ENCODE measurements at regions not wholly inside any gene's neighbourhood (a gene's known extent, or its start where the extent isn't known, plus 50 kb on each side); places are given as distances from the start of the nearest gene placed in this dataset.
"Not testable (repeated sequence)": the region's sequence is repeated elsewhere in the genome, so short reads cannot be mapped to it uniquely, and the experiment has no call there.

- CTCF ChIA-PET, result no interaction called here
- POLR2A ChIA-PET (ENCODE audit: low non-redundant PET), result no interaction called here
- no peak for DNase-seq (ENCODE audit: low spot score)
- no peak for TF ChIP-seq CTCF (conservative IDR thresholded peaks at IDR 0.05; ENCODE audit: low read depth)
- no peak overlapping the region for H3K27ac ChIP-seq
These were observed 496.3 kb downstream of the TFAP2B start for GRCh38 chr6:51314965-51315364.

GRCh38 chr6:51318674-51319073 is 500.0 kb downstream of the TFAP2B start:
- ChIA-PET CTCF (no interaction called here), POLR2A (ENCODE audit: low non-redundant PET) (no interaction called here)
- H3K27ac ChIP-seq, result no peak overlapping the region
- TF ChIP-seq CTCF (conservative IDR thresholded peaks at IDR 0.05; ENCODE audit: low read depth), result no peak
- DNase-seq (ENCODE audit: low spot score), result no peak

GRCh38 chr6:51321477-51321876 is 502.8 kb downstream of the TFAP2B start:
- H3K27ac ChIP-seq; POLR2A ChIA-PET (ENCODE audit: low non-redundant PET); DNase-seq (ENCODE audit: low spot score); CTCF ChIA-PET: not testable (repeated sequence)

- H3K27ac ChIP-seq, result no peak overlapping the region
- no peak for DNase-seq (ENCODE audit: low spot score)
- ChIA-PET CTCF (interaction anchor here (0.6 to 1.3 kb wide), 2 partner anchors 28 to 107 kb away, joined by 3 to 5 read pairs; no protein-coding TSS in a partner anchor), POLR2A (ENCODE audit: low non-redundant PET) (no interaction called here)
- TF ChIP-seq CTCF (conservative IDR thresholded peaks at IDR 0.05; ENCODE audit: low read depth), result no peak
These were observed 503.8 kb downstream of the TFAP2B start for GRCh38 chr6:51322505-51322904.

- H3K27ac ChIP-seq, result no peak overlapping the region
- CTCF ChIA-PET, result interaction anchor here (0.6 to 1.3 kb wide), 3 partner anchors 27 to 228 kb away, joined by 3 to 5 read pairs (median 4); no protein-coding TSS in a partner anchor
- no peak for DNase-seq (ENCODE audit: low spot score)
- POLR2A ChIA-PET (ENCODE audit: low non-redundant PET), result no interaction called here
- no peak for TF ChIP-seq CTCF (conservative IDR thresholded peaks at IDR 0.05; ENCODE audit: low read depth)
These were observed 504.4 kb downstream of the TFAP2B start for GRCh38 chr6:51323056-51323455.

- no peak for DNase-seq (ENCODE audit: low spot score)
- ChIA-PET POLR2A (ENCODE audit: low non-redundant PET) (no interaction called here), CTCF (no interaction called here)
- no peak for TF ChIP-seq CTCF (conservative IDR thresholded peaks at IDR 0.05; ENCODE audit: low read depth)
- no peak overlapping the region for H3K27ac ChIP-seq
These were observed 512.3 kb downstream of the TFAP2B start for GRCh38 chr6:51330971-51331370.

- no peak overlapping the region for H3K27ac ChIP-seq
- ChIA-PET POLR2A (ENCODE audit: low non-redundant PET) (no interaction called here), CTCF (no interaction called here)
- DNase-seq (ENCODE audit: low spot score), result no peak
- TF ChIP-seq CTCF (conservative IDR thresholded peaks at IDR 0.05; ENCODE audit: low read depth), result no peak
These were observed 516.9 kb downstream of the TFAP2B start for GRCh38 chr6:51335543-51335942.
